ENCODE measurements at regions not wholly inside any gene's neighbourhood (a gene's known extent, or its start where the extent isn't known, plus 50 kb on each side); places are given as distances from the start of the nearest gene placed in this dataset.

GRCh38 chr2:64857581-64858471 is 131.4 kb upstream of the SLC1A4 start:
- intact Hi-C loops (cut with micrococcal nuclease) = no loop called here
- no peaks in the 10 kb centered on the region for H3K36me3 ChIP-seq
- peak overlapping the region; percentile 70 for H3K4me3 ChIP-seq
- H3K27me3 ChIP-seq (ENCODE audit: low read depth) = no peaks in the 10 kb centered on the region
- no peak for TF ChIP-seq CTCF (IDR thresholded peaks at IDR 0.05; ENCODE audit: borderline replicate concordance)
- H3K9me3 ChIP-seq (replicated peaks) = no peaks in the 10 kb centered on the region
- H3K4me1 ChIP-seq = peaks cover 49% of the 10 kb centered on the region
- peak; percentile 67 for DNase-seq
- peak overlapping the region; percentile 99 for H3K27ac ChIP-seq (replicated peaks)

GRCh38 chr2:64858541-64859311 is 130.5 kb upstream of the SLC1A4 start:
- H3K9me3 ChIP-seq (replicated peaks) = no peaks in the 10 kb centered on the region
- H3K36me3 ChIP-seq = no peaks in the 10 kb centered on the region
- H3K4me1 ChIP-seq = peaks cover 49% of the 10 kb centered on the region
- peak overlapping the region; percentile 99 for H3K27ac ChIP-seq (replicated peaks)
- DNase-seq = no peak
- intact Hi-C loops (cut with micrococcal nuclease) = no loop called here
- H3K27me3 ChIP-seq (ENCODE audit: low read depth) = no peaks in the 10 kb centered on the region
- H3K4me3 ChIP-seq = peak overlapping the region; percentile 70
- no peak for TF ChIP-seq CTCF (IDR thresholded peaks at IDR 0.05; ENCODE audit: borderline replicate concordance)

- TF ChIP-seq CTCF (IDR thresholded peaks at IDR 0.05; ENCODE audit: borderline replicate concordance) = no peak
- intact Hi-C loops (cut with micrococcal nuclease) = loop anchor here (5.0 to 10.0 kb wide), 3 partner anchors 125 to 335 kb away; partner anchors contain the start of gene AFTPH
- Histone ChIP-seq H3K27me3 (ENCODE audit: low read depth) (no peaks in the 10 kb centered on the region), H3K9me3 (replicated peaks) (no peaks in the 10 kb centered on the region), H3K4me1 (peaks cover 50% of the 10 kb centered on the region), H3K27ac (replicated peaks) (peak overlapping the region; percentile 99), H3K4me3 (peak overlapping the region; percentile 70), H3K36me3 (no peaks in the 10 kb centered on the region)
- peak; percentile 91 for DNase-seq
These were observed 129.6 kb upstream of the SLC1A4 start for GRCh38 chr2:64859312-64860212.

DNA sequence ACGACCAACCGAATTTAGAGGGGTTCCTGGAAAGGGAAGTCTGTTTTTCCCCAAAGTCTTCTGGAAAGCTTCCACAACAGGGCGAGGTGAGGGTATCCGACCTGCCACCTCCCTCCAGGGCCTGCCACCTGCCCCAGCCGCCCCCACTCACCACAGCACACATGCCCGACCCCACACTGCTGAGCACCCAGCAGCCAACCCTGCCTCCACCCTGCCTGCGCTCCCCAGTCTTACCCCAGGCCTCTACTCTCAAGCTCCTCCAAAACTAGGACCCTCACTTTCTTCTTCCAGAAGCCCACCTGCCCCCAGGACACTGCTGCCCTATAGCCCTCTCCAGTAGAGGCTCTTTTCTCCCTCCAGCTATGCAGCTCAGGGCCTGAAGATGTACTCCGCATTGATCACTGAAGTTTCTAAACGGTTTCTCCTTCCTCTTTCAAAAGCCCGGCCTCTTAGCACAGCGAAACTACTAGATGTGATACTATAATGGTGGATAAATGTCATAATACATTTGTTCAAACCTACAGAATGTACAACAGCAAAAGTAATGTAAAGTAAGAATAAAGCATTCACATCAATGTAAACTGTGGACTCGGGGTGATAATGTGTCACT is 128.8 kb upstream of the SLC1A4 start:
- Histone ChIP-seq H3K4me3 (peak overlapping the region; percentile 70), H3K27ac (replicated peaks) (peak overlapping the region; percentile 99), H3K27me3 (ENCODE audit: low read depth) (no peaks in the 10 kb centered on the region), H3K4me1 (peaks cover 52% of the 10 kb centered on the region), H3K36me3 (no peaks in the 10 kb centered on the region), H3K9me3 (replicated peaks) (no peaks in the 10 kb centered on the region)
- DNase-seq = no peak
- intact Hi-C loops (cut with micrococcal nuclease) = loop anchor here (5.0 to 10.0 kb wide), 3 partner anchors 126 to 336 kb away; partner anchors contain the start of gene AFTPH
- TF ChIP-seq CTCF (IDR thresholded peaks at IDR 0.05; ENCODE audit: borderline replicate concordance) = no peak
